BLaER1 (cell line): ENCODE measurements at regions not wholly inside any gene's neighbourhood (a gene's known extent, or its start where the extent isn't known, plus 50 kb on each side); places are given as distances from the start of the nearest gene placed in this dataset.
"Not testable (repeated sequence)": the region's sequence is repeated elsewhere in the genome, so short reads cannot be mapped to it uniquely, and the experiment has no call there.

Source experiments
- H3K27ac ChIP-seq: shearing (Covaris generic); formaldehyde crosslinking; 2 replicates; pipeline ENCODE4 v1.8.1; 2022
- H3K27me3 ChIP-seq: shearing (Covaris generic); formaldehyde crosslinking; 2 replicates; pipeline ENCODE4 v1.8.1; 2022
- H3K36me3 ChIP-seq: shearing (Covaris generic); formaldehyde crosslinking; 2 replicates; pipeline ENCODE4 v1.8.1; 2022
- H3K4me1 ChIP-seq: shearing (Covaris generic); formaldehyde crosslinking; 2 replicates; pipeline ENCODE4 v1.8.1; 2022
- H3K4me2 ChIP-seq: shearing (Covaris generic); formaldehyde crosslinking; 2 replicates; pipeline ENCODE4 v1.8.1; 2022
- H3K4me3 ChIP-seq: shearing (Covaris generic); formaldehyde crosslinking; 2 replicates; pipeline ENCODE4 v1.8.1; 2022
- H3K9ac ChIP-seq: shearing (Covaris generic); formaldehyde crosslinking; 2 replicates; pipeline ENCODE4 v1.8.1; 2022
- H3K9me3 ChIP-seq: shearing (Covaris generic); formaldehyde crosslinking; 2 replicates; pipeline ENCODE4 v1.8.1; 2022
- H4K20me1 ChIP-seq: shearing (Covaris generic); formaldehyde crosslinking; 2 replicates; pipeline ENCODE4 v1.8.1; 2022
- Cebpa-rat ChIP-seq: shearing (Covaris generic); IDR thresholded peaks from 2 replicates; pipeline ENCODE4 v1.8.1; 2022

DNA sequence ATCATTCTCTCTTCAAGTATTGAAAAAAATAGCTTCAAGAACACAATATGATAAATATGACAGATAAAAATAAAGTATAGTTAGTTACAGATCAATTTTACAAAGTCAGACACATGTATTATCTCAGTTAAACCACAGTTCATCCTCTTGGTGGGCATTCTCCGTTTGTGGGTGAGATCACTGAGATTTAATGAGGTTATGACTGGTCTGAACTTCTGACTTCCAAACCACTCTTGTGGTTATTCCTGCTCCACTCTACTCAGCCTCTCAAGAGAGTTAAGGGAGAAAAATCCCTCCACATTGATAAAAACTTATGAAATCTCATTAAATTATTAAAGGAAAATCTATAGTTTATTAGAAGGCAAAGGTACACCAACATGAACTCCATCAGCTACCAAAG, 229.9 kb upstream of the LRTM1 start:
- no peak overlapping the region for H3K4me3 ChIP-seq

DNA sequence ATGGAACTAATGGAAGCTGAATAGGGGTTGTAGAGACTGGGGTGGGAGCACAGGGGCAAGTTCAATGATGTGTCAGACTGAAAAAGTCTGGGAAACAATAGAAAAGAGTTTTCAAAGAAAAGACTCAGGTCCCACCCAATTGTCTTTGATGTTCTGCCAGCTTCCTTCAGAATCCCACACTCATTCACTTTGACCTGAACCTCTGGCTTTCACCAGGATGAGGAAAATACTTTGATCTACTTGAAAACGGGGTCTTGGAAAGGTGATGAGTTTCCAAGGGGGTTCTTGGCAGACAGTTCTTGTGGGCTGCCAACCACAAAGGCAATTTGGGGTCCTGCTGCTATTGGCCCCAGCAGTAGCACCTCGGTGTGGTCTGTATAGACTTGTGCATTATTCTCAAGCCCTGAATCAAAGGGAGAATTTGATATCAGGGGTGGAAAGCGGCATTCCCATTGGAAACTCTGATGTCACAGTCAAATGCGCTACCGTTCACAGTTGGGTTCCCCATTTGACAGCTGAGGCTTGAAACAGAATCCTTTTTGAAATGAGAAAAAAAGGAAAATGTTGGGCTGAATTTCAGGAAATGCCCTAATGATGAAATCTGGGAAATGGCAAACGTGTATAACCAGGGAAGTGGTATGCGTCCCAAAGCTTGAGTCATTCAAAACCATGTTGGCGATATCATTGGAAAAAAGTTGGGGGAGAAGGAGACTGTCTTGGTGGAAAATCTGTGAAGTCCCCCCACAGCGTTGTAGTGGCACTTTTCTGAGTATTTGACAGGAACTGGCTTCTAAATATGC, 229.2 kb upstream of the LRTM1 start:
- no peak overlapping the region for H3K27ac ChIP-seq
- TF ChIP-seq Cebpa-rat = no peak
- no peaks in the 10 kb centered on the region for H3K36me3 ChIP-seq
- no peaks in the 10 kb centered on the region for H4K20me1 ChIP-seq
- H3K9ac ChIP-seq = no peak overlapping the region
- peaks cover 23% of the 10 kb centered on the region for H3K4me1 ChIP-seq
- no peaks in the 10 kb centered on the region for H3K9me3 ChIP-seq
- H3K4me3 ChIP-seq = no peak overlapping the region
- H3K4me2 ChIP-seq = no peak overlapping the region
- no peaks in the 10 kb centered on the region for H3K27me3 ChIP-seq

More for the DNA sequence above, 229.9 kb upstream of the LRTM1 start:
- Histone ChIP-seq H3K27ac (no peak overlapping the region), H3K4me1 (peaks cover 23% of the 10 kb centered on the region), H3K36me3 (no peaks in the 10 kb centered on the region), H3K9ac (no peak overlapping the region), H3K9me3 (no peaks in the 10 kb centered on the region), H3K27me3 (no peaks in the 10 kb centered on the region), H4K20me1 (no peaks in the 10 kb centered on the region), H3K4me2 (no peak overlapping the region)
- no peak for TF ChIP-seq Cebpa-rat

GRCh38 chr3:55147856-55148720, 220.2 kb upstream of the LRTM1 start:
- Histone ChIP-seq H4K20me1 (no peaks in the 10 kb centered on the region), H3K27ac (no peak overlapping the region), H3K4me1 (no peaks in the 10 kb centered on the region), H3K36me3 (no peaks in the 10 kb centered on the region), H3K27me3 (no peaks in the 10 kb centered on the region), H3K9ac (no peak overlapping the region), H3K4me2 (no peak overlapping the region), H3K4me3 (no peak overlapping the region), H3K9me3 (no peaks in the 10 kb centered on the region)
- no peak for TF ChIP-seq Cebpa-rat

DNA sequence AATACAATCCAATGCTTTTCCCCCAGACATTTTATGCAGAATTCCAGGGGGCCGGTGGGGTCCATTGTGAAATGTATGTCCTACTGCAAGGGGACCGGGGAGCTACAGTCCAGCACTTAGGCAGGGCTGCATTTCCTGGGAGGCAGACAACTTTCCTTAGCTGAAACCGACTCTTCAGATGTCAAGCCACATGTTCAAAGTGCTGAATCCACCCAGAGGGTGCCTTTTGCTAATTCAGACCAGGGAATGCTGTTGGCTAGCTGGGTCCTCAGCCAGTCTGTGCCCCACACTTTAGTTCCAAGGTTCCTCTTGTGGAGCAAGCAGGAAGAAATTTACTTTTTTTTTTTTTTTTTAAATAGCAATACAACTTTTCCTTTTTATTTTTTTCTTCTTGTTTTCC, 219.5 kb upstream of the LRTM1 start:
- Histone ChIP-seq H3K4me2 (no peak overlapping the region), H3K9ac (no peak overlapping the region), H3K27me3 (no peaks in the 10 kb centered on the region), H3K4me1 (no peaks in the 10 kb centered on the region), H3K9me3 (no peaks in the 10 kb centered on the region), H3K4me3 (no peak overlapping the region), H3K36me3 (no peaks in the 10 kb centered on the region), H3K27ac (no peak overlapping the region), H4K20me1 (no peaks in the 10 kb centered on the region)
- TF ChIP-seq Cebpa-rat = no peak

- H3K4me2 ChIP-seq = no peak overlapping the region
- no peaks in the 10 kb centered on the region for H4K20me1 ChIP-seq
- no peak for TF ChIP-seq Cebpa-rat
- no peak overlapping the region for H3K27ac ChIP-seq
- no peak overlapping the region for H3K9ac ChIP-seq
- H3K9me3 ChIP-seq = no peaks in the 10 kb centered on the region
- H3K27me3 ChIP-seq = no peaks in the 10 kb centered on the region
- H3K36me3 ChIP-seq = no peaks in the 10 kb centered on the region
- H3K4me3 ChIP-seq = no peak overlapping the region
- no peaks in the 10 kb centered on the region for H3K4me1 ChIP-seq
These were observed 218.4 kb upstream of the LRTM1 start for GRCh38 chr3:55146216-55146615.

DNA sequence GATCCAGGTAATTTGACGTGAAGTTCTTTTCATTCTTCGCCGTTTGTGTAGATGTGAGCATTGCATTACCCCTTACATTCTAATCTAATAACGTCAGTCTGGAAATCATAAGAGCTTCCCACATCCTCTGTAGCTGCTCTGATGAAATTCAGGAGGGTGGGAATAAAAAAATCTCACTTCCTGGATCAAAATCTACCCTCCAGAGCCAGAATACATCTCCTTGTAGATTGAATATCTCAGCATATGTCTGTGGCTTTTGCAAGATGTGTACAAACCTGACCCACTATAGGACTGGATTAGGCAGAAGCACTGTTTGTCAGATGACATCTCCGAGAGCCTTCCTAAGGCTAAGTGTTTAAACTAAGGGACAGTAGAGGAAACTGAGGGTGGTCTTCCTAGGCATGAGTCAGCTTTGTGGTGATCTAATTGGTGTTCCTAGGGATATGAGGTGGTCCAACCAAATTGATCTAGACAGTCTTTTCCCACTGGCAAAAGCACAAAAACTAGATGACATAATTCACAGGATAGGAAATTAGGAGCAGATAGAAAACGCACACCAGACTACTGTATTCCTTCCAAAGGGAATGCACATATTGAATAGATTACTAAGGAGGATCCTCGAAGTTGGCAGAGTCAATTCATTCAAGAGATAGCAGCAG, 216.3 kb upstream of the LRTM1 start:
- Histone ChIP-seq H3K27ac (no peak overlapping the region), H3K4me3 (no peak overlapping the region), H3K27me3 (no peaks in the 10 kb centered on the region), H3K9me3 (no peaks in the 10 kb centered on the region), H3K36me3 (no peaks in the 10 kb centered on the region), H4K20me1 (no peaks in the 10 kb centered on the region), H3K4me2 (no peak overlapping the region), H3K9ac (no peak overlapping the region), H3K4me1 (no peaks in the 10 kb centered on the region)
- no peak for TF ChIP-seq Cebpa-rat

DNA sequence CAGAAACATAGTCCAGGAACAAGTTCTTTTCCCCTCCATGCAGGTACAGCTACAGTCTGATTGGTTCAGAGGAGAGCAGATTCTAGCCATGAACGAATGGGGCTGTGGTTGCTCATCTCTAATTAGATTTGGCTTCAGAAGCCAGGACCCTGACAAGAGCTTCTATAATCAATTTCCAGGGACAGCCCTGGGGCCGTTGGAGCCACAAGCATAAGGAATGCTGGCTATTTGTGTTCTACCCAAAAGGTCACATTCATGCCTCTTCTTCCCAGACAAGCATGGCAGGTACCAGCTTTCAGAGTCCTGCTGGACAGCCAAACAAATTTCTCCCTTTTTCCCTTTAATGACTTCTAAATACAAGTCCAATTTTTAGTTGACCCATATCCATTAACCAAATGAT, 215.5 kb upstream of the LRTM1 start:
- no peak overlapping the region for H3K4me2 ChIP-seq
- H3K4me1 ChIP-seq = no peaks in the 10 kb centered on the region
- no peak overlapping the region for H3K9ac ChIP-seq
- no peak for TF ChIP-seq Cebpa-rat
- no peaks in the 10 kb centered on the region for H3K27me3 ChIP-seq
- H3K9me3 ChIP-seq = no peaks in the 10 kb centered on the region
- no peaks in the 10 kb centered on the region for H3K36me3 ChIP-seq
- no peaks in the 10 kb centered on the region for H4K20me1 ChIP-seq
- no peak overlapping the region for H3K27ac ChIP-seq
- H3K4me3 ChIP-seq = no peak overlapping the region

DNA sequence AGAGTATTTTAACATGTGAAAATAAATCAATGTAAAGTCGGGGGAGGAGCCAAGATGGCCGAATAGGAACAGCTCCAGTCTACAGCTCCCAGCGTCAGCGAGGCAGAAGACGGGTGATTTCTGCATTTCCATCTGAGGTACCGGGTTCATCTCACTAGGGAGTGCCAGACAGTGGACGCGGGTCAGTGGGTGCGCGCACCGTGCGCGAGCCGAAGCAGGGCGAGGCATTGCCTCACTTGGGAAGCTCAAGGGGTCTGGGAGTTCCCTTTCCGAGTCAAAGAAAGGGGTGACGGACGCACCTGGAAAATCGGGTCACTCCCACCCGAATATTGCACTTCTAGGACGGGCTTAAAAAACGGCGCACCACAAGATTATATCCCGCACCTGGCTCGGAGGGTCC, 208.4 kb upstream of the LRTM1 start:
- H3K9ac ChIP-seq, H3K27ac ChIP-seq, H3K4me2 ChIP-seq, H3K4me1 ChIP-seq, H4K20me1 ChIP-seq, H3K4me3 ChIP-seq, H3K9me3 ChIP-seq, H3K27me3 ChIP-seq, H3K36me3 ChIP-seq: not testable (repeated sequence)

DNA sequence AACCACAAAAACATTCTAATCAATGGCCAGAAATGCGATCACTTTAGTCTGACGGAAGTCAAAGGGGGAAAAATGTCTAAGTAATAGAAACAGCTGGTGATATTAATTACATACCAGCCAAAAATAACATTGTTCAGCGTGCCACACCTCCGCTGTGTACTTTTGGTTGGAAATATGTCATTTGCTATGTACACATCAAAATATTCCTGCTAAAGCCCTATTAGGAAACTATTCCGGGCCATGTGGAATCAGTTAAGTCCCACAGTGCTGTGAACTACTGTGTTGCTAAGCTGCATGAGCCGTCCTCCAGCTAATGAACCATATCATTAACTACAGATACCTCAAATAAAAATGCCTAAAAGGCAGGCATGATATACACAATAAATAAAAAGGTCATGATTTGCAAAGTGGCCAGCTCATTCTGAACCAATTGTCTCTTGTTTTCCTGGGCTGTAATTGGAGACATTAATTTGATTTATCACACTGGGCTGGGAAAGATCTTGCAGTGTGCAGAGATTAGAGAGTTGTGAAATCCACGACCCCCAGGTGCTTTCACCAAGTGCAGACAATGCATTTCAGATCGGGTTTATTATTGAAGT, 200.5 kb upstream of the LRTM1 start:
- Histone ChIP-seq H3K27me3 (no peaks in the 10 kb centered on the region), H3K27ac (no peak overlapping the region), H4K20me1 (no peaks in the 10 kb centered on the region), H3K4me1 (no peaks in the 10 kb centered on the region), H3K9me3 (no peaks in the 10 kb centered on the region), H3K4me3 (no peak overlapping the region), H3K36me3 (no peaks in the 10 kb centered on the region), H3K9ac (no peak overlapping the region), H3K4me2 (no peak overlapping the region)
- no peak for TF ChIP-seq Cebpa-rat
